ENCODE measurements at regions not wholly inside any gene's neighbourhood (a gene's known extent, or its start where the extent isn't known, plus 50 kb on each side); places are given as distances from the start of the nearest gene placed in this dataset.

DNA sequence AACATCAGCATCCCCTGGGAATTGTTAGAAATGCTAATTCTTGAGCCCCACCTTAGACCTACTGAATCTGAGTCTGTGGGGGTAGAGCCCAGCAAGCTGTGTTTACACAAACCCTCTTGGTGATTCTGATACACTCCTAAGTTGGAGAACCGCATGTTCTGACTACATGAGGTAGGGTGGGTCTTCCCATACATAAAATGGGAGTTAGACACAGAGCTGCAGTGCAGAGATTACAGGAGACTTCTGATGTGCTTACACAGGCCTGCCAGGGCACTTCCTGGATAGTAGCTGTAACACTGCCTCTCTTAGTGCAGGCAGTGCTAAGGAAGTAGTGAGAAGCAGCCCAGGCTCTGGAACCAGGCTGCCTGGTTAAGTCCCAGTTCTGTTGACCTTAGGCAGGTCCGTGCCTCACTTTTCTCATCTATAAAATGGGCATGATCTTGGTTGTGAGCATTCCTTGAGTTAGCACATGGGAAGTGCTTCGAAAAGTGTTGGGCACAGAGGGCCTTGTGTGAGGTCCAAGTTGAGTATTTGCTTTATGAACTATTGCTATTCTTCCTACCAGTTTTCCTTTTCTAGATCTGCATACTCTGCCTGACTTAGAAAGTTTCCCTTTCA is 67.3 kb downstream of the GLI2 start:
- TF ChIP-seq, protein P1, sequence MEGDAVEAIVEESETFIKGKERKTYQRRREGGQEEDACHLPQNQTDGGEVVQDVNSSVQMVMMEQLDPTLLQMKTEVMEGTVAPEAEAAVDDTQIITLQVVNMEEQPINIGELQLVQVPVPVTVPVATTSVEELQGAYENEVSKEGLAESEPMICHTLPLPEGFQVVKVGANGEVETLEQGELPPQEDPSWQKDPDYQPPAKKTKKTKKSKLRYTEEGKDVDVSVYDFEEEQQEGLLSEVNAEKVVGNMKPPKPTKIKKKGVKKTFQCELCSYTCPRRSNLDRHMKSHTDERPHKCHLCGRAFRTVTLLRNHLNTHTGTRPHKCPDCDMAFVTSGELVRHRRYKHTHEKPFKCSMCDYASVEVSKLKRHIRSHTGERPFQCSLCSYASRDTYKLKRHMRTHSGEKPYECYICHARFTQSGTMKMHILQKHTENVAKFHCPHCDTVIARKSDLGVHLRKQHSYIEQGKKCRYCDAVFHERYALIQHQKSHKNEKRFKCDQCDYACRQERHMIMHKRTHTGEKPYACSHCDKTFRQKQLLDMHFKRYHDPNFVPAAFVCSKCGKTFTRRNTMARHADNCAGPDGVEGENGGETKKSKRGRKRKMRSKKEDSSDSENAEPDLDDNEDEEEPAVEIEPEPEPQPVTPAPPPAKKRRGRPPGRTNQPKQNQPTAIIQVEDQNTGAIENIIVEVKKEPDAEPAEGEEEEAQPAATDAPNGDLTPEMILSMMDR (IDR thresholded peaks at IDR 0.05; ENCODE audit: low read depth, low read length), result no peak
- TF ChIP-seq POLR2A (IDR thresholded peaks at IDR 0.05; ENCODE audit: extremely low read depth, insufficient read length), result no peak

Measured in NB4 (cell line).